CD4-positive, alpha-beta T cell treated with Interleukin-1 beta for 1 hour (primary cell): ENCODE measurements at regions not wholly inside any gene's neighbourhood (a gene's known extent, or its start where the extent isn't known, plus 50 kb on each side); places are given as distances from the start of the nearest gene placed in this dataset.

Experiments used
- DNase-seq, 2 donors: peaks; one replicate each; pipeline ENCODE4 v3.0.0-alpha.2; 2020 to 2022

GRCh38 chrX:15914486-15914885, 59.9 kb upstream of the AP1S2 start:
- no peak for DNase-seq

- DNase-seq, result no peak
These were observed 58.5 kb upstream of the AP1S2 start for GRCh38 chrX:15913146-15913545.

- peak; percentile 11 to 63 for DNase-seq
These were observed 57.3 kb upstream of the AP1S2 start for GRCh38 chrX:15911734-15912550.

GRCh38 chrX:15909605-15910004, 55.0 kb upstream of the AP1S2 start:
- DNase-seq, result no peak

GRCh38 chrX:15908603-15909290, 54.1 kb upstream of the AP1S2 start:
- DNase-seq, result no peak

- DNase-seq, result no peak
These were observed 51.7 kb upstream of the AP1S2 start for GRCh38 chrX:15906041-15906943.
